CD4-positive, alpha-beta T cell (primary cell): ENCODE measurements at regions not wholly inside any gene's neighbourhood (a gene's known extent, or its start where the extent isn't known, plus 50 kb on each side); places are given as distances from the start of the nearest gene placed in this dataset.

Experiments used
- ATAC-seq: fragments of 200-7000 bp; cut with Tn5 transposase; one replicate; pipeline ENCODE4 v1.10.0; 2022; ENCODE audit warnings: mild to moderate bottlenecking; ENCODE audit not compliant: poor library complexity
- CTCF ChIA-PET: fragments of 350-600 bp; sonication (Branson Sonifier 250); formaldehyde crosslinking; loops from one replicate; lab custom pipeline; 2021; ENCODE audit warnings: antibody characterized with exemption, inconsistent platforms; lab: Charles Lee
- POLR2A ChIA-PET: fragments of 350-600 bp; sonication (Branson Sonifier 250); formaldehyde crosslinking; loops from one replicate; lab custom pipeline; 2021; ENCODE audit warnings: antibody characterized with exemption, inconsistent platforms; lab: Charles Lee
- DNase-seq, 14 experiments: peaks; one replicate each; pipeline ENCODE4 v3.0.0-alpha.2; 2013 to 2020; ENCODE audit warnings: mixed read lengths in 2 of 14
- H3K27ac ChIP-seq, 2 donors: one replicate each; pipeline versions ENCODE4 v1.5.1 to v1.7.0; 2013; ENCODE audit warnings: low read length in 2 of 2, low read depth in 1 of 2, mild to moderate bottlenecking in 1 of 2
- H3K27me3 ChIP-seq, 2 experiments: 1 replicate in 1 of 2; 2 replicates in 1 of 2; pipeline versions ENCODE4 v1.6.1 to v1.7.0; 2013; ENCODE audit warnings: low read length in 2 of 2, control low read depth in 1 of 2, mild to moderate bottlenecking in 1 of 2, moderate library complexity in 1 of 2; ENCODE audit not compliant: insufficient read depth in 2 of 2, control insufficient read depth in 1 of 2
- H3K36me3 ChIP-seq: one replicate; pipeline ENCODE4 v1.6.1; 2013; ENCODE audit warnings: low read length, control low read depth; ENCODE audit not compliant: insufficient read depth
- H3K4me1 ChIP-seq: one replicate; pipeline ENCODE4 v1.6.1; 2013; ENCODE audit warnings: low read length, control low read depth; ENCODE audit not compliant: insufficient read depth
- H3K4me3 ChIP-seq: one replicate; pipeline ENCODE4 v1.5.1; 2013; ENCODE audit warnings: mild to moderate bottlenecking, low read length, moderate library complexity
- H3K9me3 ChIP-seq, 2 experiments: 1 replicate in 1 of 2; 2 replicates in 1 of 2; pipeline versions ENCODE4 v1.6.1 to v1.7.0; 2013; ENCODE audit warnings: low read length in 2 of 2, mild to moderate bottlenecking in 2 of 2, control low read depth in 1 of 2, moderate library complexity in 1 of 2; ENCODE audit not compliant: control insufficient read depth in 1 of 2, insufficient read depth in 1 of 2
- H3K27ac Mint-ChIP-seq: one replicate; pipeline ENCODE4 v1.8.0; 2020; ENCODE audit warnings: mixed read lengths
- H3K27me3 Mint-ChIP-seq: one replicate; pipeline ENCODE4 v1.8.0; 2021; ENCODE audit warnings: mixed read lengths
- H3K36me3 Mint-ChIP-seq: one replicate; pipeline ENCODE4 v1.8.0; 2021; ENCODE audit warnings: low read depth, mixed read lengths
- H3K4me1 Mint-ChIP-seq: one replicate; pipeline ENCODE4 v1.8.0; 2021; ENCODE audit warnings: low read depth, mixed read lengths
- H3K4me3 Mint-ChIP-seq: one replicate; pipeline ENCODE4 v1.8.0; 2020; ENCODE audit warnings: mild to moderate bottlenecking, mixed read lengths
- H3K9me3 Mint-ChIP-seq: one replicate; pipeline ENCODE4 v1.8.0; 2020; ENCODE audit warnings: mixed read lengths
- CTCF ChIP-seq: fragments of 200-600 bp; IDR thresholded peaks from one replicate; pipeline ENCODE4 v1.8.0; 2022; ENCODE audit warnings: antibody characterized with exemption, mild to moderate bottlenecking
- intact Hi-C, 2 experiments: fragments of 100-400 bp; cut with DNase I in 1 of 2; cut with micrococcal nuclease in 1 of 2; formaldehyde crosslinking; loops; one replicate each; pipeline versions ENCODE4 v1.15.1 to v1.9.0; 2023 to 2025; cut with DNase I, micrococcal nuclease

DNA sequence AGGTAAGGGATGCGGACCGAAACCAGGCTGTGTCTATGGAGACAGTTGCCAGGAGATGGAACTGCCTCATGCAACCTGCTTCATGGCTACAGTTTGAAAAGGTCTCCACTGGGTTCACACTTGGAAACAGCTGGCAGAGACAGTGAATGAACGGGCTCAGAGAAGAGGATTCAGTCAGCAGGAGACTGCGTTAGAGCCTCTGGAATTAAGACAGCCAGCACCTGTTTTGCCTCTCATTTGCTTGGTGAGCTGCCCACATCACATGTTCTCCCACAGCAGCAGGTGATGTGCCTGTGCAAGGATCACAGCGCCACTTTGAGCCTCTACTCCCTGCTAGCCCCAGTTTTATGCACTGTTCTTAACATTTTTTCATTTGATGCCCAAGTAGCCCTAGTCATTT is 321.0 kb downstream of the PLPP3 start:
- no peak overlapping the region for H3K4me3 ChIP-seq
- H3K9me3 ChIP-seq: peaks cover 0 to 3% of the 10 kb centered on the region in 2 experiments
- no peak for TF ChIP-seq CTCF
- Mint-ChIP-seq H3K27me3 (no peaks in the 10 kb centered on the region), H3K4me3 (no peak overlapping the region), H3K4me1 (no peaks in the 10 kb centered on the region), H3K27ac (no peak overlapping the region), H3K9me3 (peaks cover 4% of the 10 kb centered on the region), H3K36me3 (no peaks in the 10 kb centered on the region)
- no peaks in the 10 kb centered on the region for H3K4me1 ChIP-seq
- ChIA-PET CTCF (no interaction called here), POLR2A (no interaction called here)
- ATAC-seq (no peak), DNase-seq (no peak)
- H3K36me3 ChIP-seq: no peaks in the 10 kb centered on the region
- intact Hi-C loops: no loop called here
- no peak overlapping the region for H3K27ac ChIP-seq
- no peaks in the 10 kb centered on the region for H3K27me3 ChIP-seq

DNA sequence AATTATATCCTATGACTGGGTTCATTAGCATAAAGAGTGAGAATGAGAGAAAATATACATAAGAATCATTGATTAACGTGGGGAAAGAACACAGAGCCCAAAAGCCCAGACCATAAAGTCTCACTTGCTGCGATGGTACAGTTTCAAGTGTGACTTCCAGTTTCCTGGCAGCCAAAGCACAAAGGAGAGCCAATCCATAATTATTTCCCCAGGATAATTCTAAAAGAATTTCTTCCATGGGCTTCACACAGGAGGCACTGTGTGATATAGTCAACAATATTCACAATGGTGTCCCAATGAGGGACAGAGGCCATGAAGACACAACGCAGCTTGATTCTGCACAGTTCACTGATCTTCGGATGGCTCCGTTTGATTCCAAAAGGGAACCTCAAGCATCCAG is 321.6 kb downstream of the PLPP3 start:
- Mint-ChIP-seq H3K4me1 (no peaks in the 10 kb centered on the region), H3K36me3 (no peaks in the 10 kb centered on the region), H3K4me3 (no peak overlapping the region), H3K9me3 (peaks cover 4% of the 10 kb centered on the region), H3K27me3 (no peaks in the 10 kb centered on the region), H3K27ac (no peak overlapping the region)
- no peak for TF ChIP-seq CTCF
- no peak overlapping the region for H3K4me3 ChIP-seq
- DNase-seq: no peak
- no peak overlapping the region for H3K27ac ChIP-seq
- no peaks in the 10 kb centered on the region for H3K4me1 ChIP-seq
- intact Hi-C loops: no loop called here
- ATAC-seq: no peak
- CTCF ChIA-PET: no interaction called here
- POLR2A ChIA-PET: no interaction called here
- H3K27me3 ChIP-seq: no peaks in the 10 kb centered on the region
- H3K9me3 ChIP-seq: peaks cover 0 to 3% of the 10 kb centered on the region in 2 experiments
- H3K36me3 ChIP-seq: no peaks in the 10 kb centered on the region

DNA sequence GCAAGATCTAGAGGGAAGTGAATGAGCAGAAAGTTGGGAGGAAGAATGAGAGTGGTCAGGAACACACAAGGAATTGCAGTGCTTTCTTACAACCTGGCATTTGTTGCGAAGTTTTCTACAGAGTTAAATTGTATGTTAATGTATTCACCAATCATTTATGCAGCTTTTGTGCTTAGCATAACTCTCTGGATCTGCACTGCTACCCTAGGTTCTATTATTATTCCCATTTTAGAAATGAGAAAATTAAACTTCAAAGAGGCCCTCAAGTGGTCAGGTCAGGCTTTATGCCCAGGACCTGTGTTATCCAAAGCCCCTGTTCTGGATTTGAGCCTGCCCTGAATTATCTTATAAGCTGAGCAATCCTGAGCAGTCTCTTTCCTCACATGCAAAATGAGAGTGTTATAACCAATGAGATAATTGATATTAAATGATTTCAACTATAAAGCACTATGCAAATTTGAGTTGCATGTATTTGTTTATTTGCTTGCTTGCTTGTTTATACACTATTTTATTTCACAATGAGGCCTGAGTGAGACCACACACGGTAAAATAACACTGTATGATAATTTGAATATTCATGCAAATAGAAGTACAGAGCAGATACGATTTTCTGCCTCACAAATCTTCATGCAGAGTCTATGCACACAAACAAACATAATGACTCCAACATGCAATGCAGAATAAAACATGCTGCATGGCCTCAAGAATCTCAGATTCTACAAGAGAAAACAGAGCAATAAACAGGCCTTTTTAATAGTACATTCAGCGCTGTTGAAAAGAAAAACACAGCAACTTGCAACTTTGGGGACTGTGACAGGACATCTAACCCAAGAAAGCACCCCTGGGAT is 323.0 kb downstream of the PLPP3 start:
- H3K9me3 Mint-ChIP-seq: peaks cover 4% of the 10 kb centered on the region
- H3K4me3 ChIP-seq: no peak overlapping the region
- CTCF ChIA-PET: no interaction called here
- ATAC-seq: no peak
- TF ChIP-seq CTCF: no peak
- no peaks in the 10 kb centered on the region for H3K27me3 Mint-ChIP-seq
- peaks cover 0 to 3% of the 10 kb centered on the region in 2 experiments for H3K9me3 ChIP-seq
- POLR2A ChIA-PET: no interaction called here
- no peaks in the 10 kb centered on the region for H3K36me3 Mint-ChIP-seq
- no peaks in the 10 kb centered on the region for H3K4me1 Mint-ChIP-seq
- no peak overlapping the region for H3K4me3 Mint-ChIP-seq
- H3K27me3 ChIP-seq: no peaks in the 10 kb centered on the region
- H3K4me1 ChIP-seq: no peaks in the 10 kb centered on the region
- intact Hi-C loops: no loop called here
- H3K36me3 ChIP-seq: no peaks in the 10 kb centered on the region
- no peak overlapping the region for H3K27ac ChIP-seq
- no peak for DNase-seq
- no peak overlapping the region for H3K27ac Mint-ChIP-seq
